Heart right ventricle (tissue), 16 donors: ENCODE measurements at regions not wholly inside any gene's neighbourhood (a gene's known extent, or its start where the extent isn't known, plus 50 kb on each side); places are given as distances from the start of the nearest gene placed in this dataset.
A peak's percentile ranks its signal among the peaks of the same experiment; 100 is the strongest.

ENCODE experiments used
- ATAC-seq, 8 donors: fragments of 200-7000 bp; cut with Tn5 transposase; one replicate each; pipeline ENCODE4 v1.9.1; 2020; ENCODE audit warnings: mild to moderate bottlenecking in 8 of 8, moderate library complexity in 8 of 8, moderate number of reproducible peaks in 1 of 8
- DNase-seq, 2 donors: peaks; one replicate each; pipeline ENCODE4 v3.0.0-alpha.2; 2020
- H3K27ac ChIP-seq, 10 donors: fragments of 200-600 bp; sonication (generic) in 2 of 10; one replicate each; pipeline versions ENCODE4 v1.5.0 to v1.8.0; 2020 to 2022; ENCODE audit warnings: mild to moderate bottlenecking in 3 of 10
- H3K27me3 ChIP-seq, 7 donors: fragments of 200-600 bp; one replicate each; pipeline ENCODE4 v1.8.0; 2021 to 2022; ENCODE audit warnings: mild to moderate bottlenecking in 2 of 7
- H3K36me3 ChIP-seq, 9 donors: fragments of 200-600 bp; sonication (generic) in 1 of 9; one replicate each; pipeline versions ENCODE4 v1.5.0 to v1.8.0; 2020 to 2022; ENCODE audit warnings: mild to moderate bottlenecking in 2 of 9
- H3K4me1 ChIP-seq, 9 donors: fragments of 200-600 bp; sonication (generic) in 1 of 9; one replicate each; pipeline versions ENCODE4 v1.5.0 to v1.8.0; 2020 to 2022; ENCODE audit warnings: mild to moderate bottlenecking in 4 of 9
- H3K4me3 ChIP-seq, 10 donors: fragments of 200-600 bp; sonication (generic) in 2 of 10; one replicate each; pipeline versions ENCODE4 v1.5.0 to v1.8.0; 2020 to 2022; ENCODE audit warnings: mild to moderate bottlenecking in 7 of 10, moderate library complexity in 2 of 10
- H3K9me3 ChIP-seq, 11 donors: fragments of 200-600 bp in 10 of 11; sonication (generic) in 2 of 11; one replicate each; pipeline versions ENCODE4 v1.5.0 to v1.8.0; 2013 to 2022; ENCODE audit warnings: mild to moderate bottlenecking in 2 of 11, control low read depth in 1 of 11, moderate library complexity in 1 of 11
- CTCF ChIP-seq, 9 donors: fragments of 200-600 bp; sonication (generic) in 2 of 9; IDR thresholded peaks; one replicate each; pipeline versions ENCODE4 v1.5.0 to v1.8.0; 2021 to 2022; ENCODE audit warnings: antibody characterized with exemption in 9 of 9, mild to moderate bottlenecking in 5 of 9, moderate library complexity in 1 of 9
- WGBS, 2 donors: extraction: QIAGEN DNeasy Blood & Tissue Kit; methylation state at CpG; one replicate each; pipeline ENCODE4 v1.1.7; 2013; ENCODE audit warnings: inconsistent platforms in 1 of 2; 5-methylcytosine and 5-hydroxymethylcytosine counted together
- intact Hi-C, 10 donors: fragments of 100-400 bp; cut with DNase I; formaldehyde crosslinking; loops; one replicate each; pipeline versions ENCODE4 v1.11.1 to v1.14.2; 2022
- donor health status: Arrhythmogenic right ventricular cardiomyopathy.
- donor health status: ischemic (EF 13 %, LVEDD 7.1; RV severe dilation, severe dysfunction).
- donor health status: healthy with polysubstance abuse.
- donor health status: DM: no; HTN: yes; CAD: no.
- donor health status: DM: no; HTN: no; CAD: no.
- donor health status: ischemic (EF 25% LVEDD 6.9; RV normal size, moderate dysfunction).
- donor health status: ischemic (EF 25% LVEDD 5.7; RV mildly dilated, moderate dysfunction).
- donor health status: healthy.
- donor health status: DM: yes; HTN: yes; CAD: no.
- donor health status: Ischemic cardiomyopathy.
- donor health status: ischemic (EF 35%, LVEDD 5.7; RV mildly dilated, moderate dysfunction).
- donor health status: nonischemic (EF 11% LVEDD 7.7; RV severe dilation, severe dysfunction).
- donor health status: DM: yes; HTN: yes; CAD: no.
- donor health status: PGD.
- donor health status: ischemic (EF 29% LVEDD 5.4; RV normal size, mild dysfunction).
- donor health status: nonischemic (EF 23%, LVEDD 6.1; RV moderate dilation, normal function).

- intact Hi-C loops, result loop anchor here in 8 of 10 donors (2.0 to 10.0 kb wide), 5 partner anchors 147 to 587 kb away; partner anchors contain the start of gene CCL1 (in 2 of the 8)
- no peak for TF ChIP-seq CTCF (IDR thresholded peaks at IDR 0.05)
- Histone ChIP-seq H3K27me3 (peaks cover 0 to 51% (median 25%) of the 10 kb centered on the region in 7 donors), H3K4me3 (no peak overlapping the region), H3K9me3 (no peaks in the 10 kb centered on the region), H3K27ac (no peak overlapping the region), H3K36me3 (no peaks in the 10 kb centered on the region), H3K4me1 (no peaks in the 10 kb centered on the region)
- DNase-seq (no peak), ATAC-seq (no peak)
- 71 to 75% methylated on average over 5 of the region's 5 CpGs for WGBS, 2 donors
Observed at GRCh38 chr17:33777674-33778073, 477.4 kb upstream of the CCL2 start.

- WGBS, 2 donors, result 68% methylated on average over 7 of the region's 7 CpGs
- no peak for DNase-seq
- Histone ChIP-seq H3K4me3 (no peak overlapping the region), H3K27me3 (peaks cover 0 to 55% (median 23%) of the 10 kb centered on the region in 7 donors), H3K36me3 (no peaks in the 10 kb centered on the region), H3K9me3 (no peaks in the 10 kb centered on the region), H3K4me1 (no peaks in the 10 kb centered on the region), H3K27ac (no peak overlapping the region)
- intact Hi-C loops, result loop anchor here in 8 of 10 donors (2.0 to 10.0 kb wide), 5 partner anchors 146 to 586 kb away; partner anchors contain the start of gene CCL1 (in 2 of the 8)
- TF ChIP-seq CTCF (IDR thresholded peaks at IDR 0.05), result no peak
- ATAC-seq, result no peak
Observed at GRCh38 chr17:33778505-33779233, 476.4 kb upstream of the CCL2 start.

GRCh38 chr17:33779234-33779591, 475.9 kb upstream of the CCL2 start:
- H3K27ac ChIP-seq, result no peak overlapping the region
- no peaks in the 10 kb centered on the region for H3K36me3 ChIP-seq
- intact Hi-C loops, result loop anchor here in 8 of 10 donors (2.0 to 10.0 kb wide), 5 partner anchors 146 to 586 kb away; partner anchors contain the start of gene CCL1 (in 2 of the 8)
- peak; percentile 90 to 98 (median 94) for TF ChIP-seq CTCF (IDR thresholded peaks at IDR 0.05)
- H3K27me3 ChIP-seq, result peaks cover 0 to 55% (median 21%) of the 10 kb centered on the region in 7 donors
- H3K4me3 ChIP-seq, result no peak overlapping the region
- ATAC-seq (no peak), DNase-seq (peak in 1 of 2 donors; percentile 34)
- H3K9me3 ChIP-seq, result no peaks in the 10 kb centered on the region
- WGBS, 2 donors, result 7 to 11% methylated on average over 5 of the region's 5 CpGs
- no peaks in the 10 kb centered on the region for H3K4me1 ChIP-seq

GRCh38 chr17:33785281-33785680, 469.8 kb upstream of the CCL2 start:
- no peak for TF ChIP-seq CTCF (IDR thresholded peaks at IDR 0.05)
- Histone ChIP-seq H3K36me3 (no peaks in the 10 kb centered on the region), H3K4me1 (no peaks in the 10 kb centered on the region), H3K27me3 (peaks cover 0 to 43% (median 30%) of the 10 kb centered on the region in 7 donors), H3K4me3 (no peak overlapping the region), H3K27ac (no peak overlapping the region), H3K9me3 (no peaks in the 10 kb centered on the region)
- intact Hi-C loops, result loop anchor here in 3 of 10 donors (5.0 to 10.0 kb wide), 3 partner anchors 360 to 380 kb away; no protein-coding TSS in a partner anchor
- DNase-seq (no peak), ATAC-seq (no peak)
